H1 (cell line): ENCODE measurements at regions not wholly inside any gene's neighbourhood (a gene's known extent, or its start where the extent isn't known, plus 50 kb on each side); places are given as distances from the start of the nearest gene placed in this dataset.

Experiments used
- SIRT6 ChIP-seq: IDR thresholded peaks from one replicate; pipeline ENCODE4 v1.7.1; 2012; ENCODE audit warnings: low read length, inconsistent platforms

GRCh38 chr10:3476640-3477448, 304.3 kb upstream of the PITRM1 start (continued):
- no peak for TF ChIP-seq SIRT6
